HFFc6 (cell line): ENCODE measurements at regions not wholly inside any gene's neighbourhood (a gene's known extent, or its start where the extent isn't known, plus 50 kb on each side); places are given as distances from the start of the nearest gene placed in this dataset.
"Not testable (repeated sequence)": the region's sequence is repeated elsewhere in the genome, so short reads cannot be mapped to it uniquely, and the experiment has no call there.

Source experiments
- DNase-seq: peaks from one replicate; pipeline ENCODE4 v3.0.0-alpha.2; 2018
- H3K27ac Mint-ChIP-seq: 2 replicates; pipeline ENCODE4 v1.8.0; 2020; ENCODE audit warnings: mild to moderate bottlenecking, mixed read lengths
- H3K27me3 Mint-ChIP-seq: 2 replicates; pipeline ENCODE4 v1.8.0; 2021; ENCODE audit warnings: mild to moderate bottlenecking, moderate library complexity, mixed read lengths; ENCODE audit not compliant: insufficient read depth
- H3K36me3 Mint-ChIP-seq: 2 replicates; pipeline ENCODE4 v1.8.0; 2021; ENCODE audit warnings: low read depth, mixed read lengths
- H3K4me1 Mint-ChIP-seq: 2 replicates; pipeline ENCODE4 v1.8.0; 2020; ENCODE audit warnings: low read depth, mixed read lengths
- H3K4me3 Mint-ChIP-seq: 2 replicates; pipeline ENCODE4 v1.8.0; 2020; ENCODE audit warnings: mild to moderate bottlenecking, moderate library complexity, mixed read lengths
- H3K9me3 Mint-ChIP-seq: 2 replicates; pipeline ENCODE4 v1.8.0; 2020; ENCODE audit warnings: mild to moderate bottlenecking, mixed read lengths
- CTCF ChIP-seq: fragments of 200-600 bp; sonication (generic); IDR thresholded peaks from 2 replicates; pipeline ENCODE4 v1.5.0; 2021; ENCODE audit warnings: antibody characterized with exemption, mild to moderate bottlenecking

DNA sequence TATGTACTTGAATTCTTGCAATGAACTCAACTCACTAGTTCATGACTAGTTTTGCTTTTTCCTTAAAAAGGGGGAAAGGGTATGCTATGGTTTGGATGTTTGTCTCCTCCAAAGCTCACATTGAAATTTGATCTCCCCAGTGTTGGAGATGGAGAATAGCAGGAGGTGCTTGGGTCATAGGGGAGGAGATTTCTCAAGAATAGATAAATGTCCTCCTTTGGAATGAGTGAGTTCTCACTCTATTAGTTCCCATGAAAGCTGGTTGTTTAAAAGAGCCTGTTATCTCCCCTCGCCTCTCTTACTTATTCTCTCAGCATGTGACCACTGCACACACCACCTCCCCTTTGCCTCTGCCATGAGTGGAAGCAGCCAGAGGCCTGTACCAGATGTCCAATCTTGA lies 109.4 kb upstream of the INTU start:
- H3K4me1 Mint-ChIP-seq = no peaks in the 10 kb centered on the region
- H3K27me3 Mint-ChIP-seq = no peaks in the 10 kb centered on the region; the same call in 1 of the 2 replicates
- TF ChIP-seq CTCF = no peak
- H3K36me3 Mint-ChIP-seq = no peaks in the 10 kb centered on the region
- no peak for DNase-seq
- H3K27ac Mint-ChIP-seq = no peak overlapping the region
- H3K4me3 Mint-ChIP-seq = no peak overlapping the region
- no peaks in the 10 kb centered on the region for H3K9me3 Mint-ChIP-seq

DNA sequence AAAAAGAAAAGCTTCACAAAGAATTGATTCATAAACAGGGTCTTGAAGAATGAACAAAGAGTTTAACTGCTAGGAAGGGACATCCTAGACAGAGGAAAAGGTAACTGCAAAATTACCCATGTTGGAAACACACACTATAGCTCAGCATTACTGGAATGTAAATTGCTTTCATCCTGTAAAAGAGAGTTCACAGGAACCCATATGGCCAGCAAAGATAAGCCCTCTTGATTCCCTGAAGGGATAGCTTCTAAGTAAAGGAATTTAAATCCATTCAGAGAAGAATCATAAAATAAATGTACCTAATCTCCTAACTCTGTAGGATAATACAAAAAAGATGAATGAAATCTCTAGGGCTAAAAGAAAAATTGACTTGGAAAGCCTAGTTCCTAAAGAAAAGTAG lies 107.1 kb upstream of the INTU start:
- Mint-ChIP-seq H3K36me3 (no peaks in the 10 kb centered on the region), H3K4me3 (no peak overlapping the region), H3K9me3 (no peaks in the 10 kb centered on the region), H3K27ac (no peak overlapping the region), H3K4me1 (no peaks in the 10 kb centered on the region), H3K27me3 (no peaks in the 10 kb centered on the region; the same call in 1 of the 2 replicates)
- TF ChIP-seq CTCF = no peak
- DNase-seq = no peak

- Mint-ChIP-seq H3K9me3 (no peaks in the 10 kb centered on the region), H3K27me3 (no peaks in the 10 kb centered on the region; the same call in 1 of the 2 replicates), H3K4me1 (no peaks in the 10 kb centered on the region), H3K27ac (no peak overlapping the region), H3K4me3 (no peak overlapping the region), H3K36me3 (no peaks in the 10 kb centered on the region)
- TF ChIP-seq CTCF = no peak
- no peak for DNase-seq
Measured at GRCh38 chr4:127528302-127528701, 104.5 kb upstream of the INTU start.

GRCh38 chr4:127529879-127530278 lies 102.9 kb upstream of the INTU start:
- H3K9me3 Mint-ChIP-seq, H3K4me1 Mint-ChIP-seq, H3K36me3 Mint-ChIP-seq, H3K27ac Mint-ChIP-seq, DNase-seq, H3K4me3 Mint-ChIP-seq, H3K27me3 Mint-ChIP-seq: not testable (repeated sequence)

- H3K27me3 Mint-ChIP-seq = no peaks in the 10 kb centered on the region; the same call in 1 of the 2 replicates
- H3K27ac Mint-ChIP-seq = no peak overlapping the region
- H3K36me3 Mint-ChIP-seq = no peaks in the 10 kb centered on the region
- no peak for DNase-seq
- H3K4me1 Mint-ChIP-seq = no peaks in the 10 kb centered on the region
- H3K4me3 Mint-ChIP-seq = no peak overlapping the region
- no peak for TF ChIP-seq CTCF
- H3K9me3 Mint-ChIP-seq = no peaks in the 10 kb centered on the region
Measured at GRCh38 chr4:127533028-127533700, 99.6 kb upstream of the INTU start.

- H3K27me3 Mint-ChIP-seq = no peaks in the 10 kb centered on the region
- no peaks in the 10 kb centered on the region for H3K9me3 Mint-ChIP-seq
- DNase-seq = no peak
- H3K4me3 Mint-ChIP-seq = no peak overlapping the region
- H3K27ac Mint-ChIP-seq = no peak overlapping the region
- TF ChIP-seq CTCF = no peak
- no peaks in the 10 kb centered on the region for H3K4me1 Mint-ChIP-seq
- no peaks in the 10 kb centered on the region for H3K36me3 Mint-ChIP-seq
Measured at GRCh38 chr4:127534041-127534825, 98.5 kb upstream of the INTU start.
